Thyroid gland (tissue), 4 donors: ENCODE measurements at regions not wholly inside any gene's neighbourhood (a gene's known extent, or its start where the extent isn't known, plus 50 kb on each side); places are given as distances from the start of the nearest gene placed in this dataset.

Experiments used
- DNase-seq, 2 donors: peaks; one replicate each; pipeline ENCODE4 v3.0.0-alpha.2; 2019
- H3K27ac ChIP-seq, 3 donors: fragments of 200-600 bp; sonication (generic); 1 replicate in 2 of 3; 2 replicates in 1 of 3; pipeline ENCODE4 v1.5.1; 2016 to 2019; ENCODE audit warnings: mild to moderate bottlenecking in 1 of 3, moderate library complexity in 1 of 3
- H3K27me3 ChIP-seq: fragments of 200-600 bp; sonication (generic); one replicate; pipeline ENCODE4 v1.5.1; 2019
- H3K36me3 ChIP-seq, 2 donors: fragments of 200-600 bp; sonication (generic); one replicate each; pipeline ENCODE4 v1.5.1; 2016 to 2019
- H3K4me1 ChIP-seq, 2 donors: fragments of 200-600 bp; sonication (generic); one replicate each; pipeline ENCODE4 v1.5.1; 2017 to 2019
- H3K4me3 ChIP-seq, 3 donors: fragments of 200-600 bp; sonication (generic); replicated peaks in 1 of 3; 1 replicate in 2 of 3; 2 replicates in 1 of 3; pipeline ENCODE4 v1.5.1; 2016; ENCODE audit warnings: mild to moderate bottlenecking in 1 of 3
- H3K9me3 ChIP-seq: fragments of 200-600 bp; sonication (generic); one replicate; pipeline ENCODE4 v1.5.1; 2017
- CTCF ChIP-seq, 6 experiments: fragments of 200-600 bp in 3 of 6; fragments of 450-650 bp in 3 of 6; sonication (generic) in 3 of 6; IDR thresholded peaks; one replicate each; pipeline ENCODE4 v1.5.1; 2016 to 2019; ENCODE audit warnings: antibody characterized with exemption in 6 of 6, mild to moderate bottlenecking in 2 of 6, inconsistent platforms in 1 of 6, moderate library complexity in 1 of 6
- POLR2A ChIP-seq, 2 donors: fragments of 450-650 bp; IDR thresholded peaks; one replicate each; pipeline ENCODE4 v1.6.1; 2017; ENCODE audit warnings: antibody characterized with exemption in 2 of 2, mild to moderate bottlenecking in 2 of 2, moderate library complexity in 1 of 2
- WGBS, 2 donors: methylation state at CpG; one replicate each; pipeline ENCODE4 v1.1.5; 2017; 5-methylcytosine and 5-hydroxymethylcytosine counted together
- intact Hi-C: fragments of 100-400 bp; cut with DNase I; formaldehyde crosslinking; loops from one replicate; pipeline ENCODE4 v1.15.1; 2023

GRCh38 chr13:23960566-23961156 lies 63.4 kb upstream of the C1QTNF9B start:
- Histone ChIP-seq H3K27ac (no peak overlapping the region), H3K36me3 (no peaks in the 10 kb centered on the region), H3K4me1 (peaks cover 0 to 6% of the 10 kb centered on the region in 2 donors), H3K4me3 (no peak overlapping the region), H3K27me3 (no peaks in the 10 kb centered on the region), H3K9me3 (no peaks in the 10 kb centered on the region)
- TF ChIP-seq CTCF (IDR thresholded peaks at IDR 0.05) (peak in 5 of 6 experiments; percentile 29 to 73 (median 63)), POLR2A (IDR thresholded peaks at IDR 0.05) (no peak)
- DNase-seq, result no peak
- WGBS, 2 donors, result 84 to 86% methylated on average over 1 of the region's 1 CpG
- intact Hi-C loops, result no loop called here

GRCh38 chr13:23963184-23963931 lies 66.1 kb upstream of the C1QTNF9B start:
- intact Hi-C loops, result no loop called here
- Histone ChIP-seq H3K27ac (no peak overlapping the region), H3K36me3 (no peaks in the 10 kb centered on the region), H3K27me3 (no peaks in the 10 kb centered on the region), H3K9me3 (no peaks in the 10 kb centered on the region), H3K4me3 (no peak overlapping the region), H3K4me1 (peaks cover 0 to 8% of the 10 kb centered on the region in 2 donors)
- TF ChIP-seq POLR2A (IDR thresholded peaks at IDR 0.05) (no peak), CTCF (IDR thresholded peaks at IDR 0.05) (no peak)
- WGBS, 2 donors, result 89 to 92% methylated on average over 7 of the region's 7 CpGs
- no peak for DNase-seq

GRCh38 chr13:23963947-23964346 lies 66.6 kb upstream of the C1QTNF9B start:
- TF ChIP-seq POLR2A (IDR thresholded peaks at IDR 0.05) (no peak), CTCF (IDR thresholded peaks at IDR 0.05) (no peak)
- Histone ChIP-seq H3K27me3 (no peaks in the 10 kb centered on the region), H3K4me1 (peaks cover 0 to 8% of the 10 kb centered on the region in 2 donors), H3K27ac (no peak overlapping the region), H3K9me3 (no peaks in the 10 kb centered on the region), H3K4me3 (no peak overlapping the region), H3K36me3 (no peaks in the 10 kb centered on the region)
- WGBS, 2 donors, result 72 to 81% methylated on average over 2 of the region's 2 CpGs
- no peak for DNase-seq
- intact Hi-C loops, result no loop called here

- H3K36me3 ChIP-seq, result no peaks in the 10 kb centered on the region
- no peaks in the 10 kb centered on the region for H3K9me3 ChIP-seq
- H3K27me3 ChIP-seq, result no peaks in the 10 kb centered on the region
- no peak overlapping the region for H3K4me3 ChIP-seq
- intact Hi-C loops, result no loop called here
- H3K27ac ChIP-seq, result no peak overlapping the region
- DNase-seq, result peak; percentile 45 to 54
- peaks cover 0 to 8% of the 10 kb centered on the region in 2 donors for H3K4me1 ChIP-seq
- WGBS, 2 donors, result 46 to 65% methylated on average over 5 of the region's 5 CpGs
- TF ChIP-seq CTCF (IDR thresholded peaks at IDR 0.05) (no peak), POLR2A (IDR thresholded peaks at IDR 0.05) (no peak)
Observed at GRCh38 chr13:23965346-23965745, 68.0 kb upstream of the C1QTNF9B start.

GRCh38 chr13:23966221-23966690 lies 69.0 kb upstream of the C1QTNF9B start:
- Histone ChIP-seq H3K27ac (peak overlapping the region in 1 of 3 donors; percentile 33), H3K27me3 (no peaks in the 10 kb centered on the region), H3K9me3 (no peaks in the 10 kb centered on the region), H3K4me1 (peaks cover 0 to 8% of the 10 kb centered on the region in 2 donors), H3K36me3 (no peaks in the 10 kb centered on the region), H3K4me3 (no peak overlapping the region)
- no peak for DNase-seq
- intact Hi-C loops, result no loop called here
- no peak for TF ChIP-seq POLR2A (IDR thresholded peaks at IDR 0.05)
- no peak for TF ChIP-seq CTCF (IDR thresholded peaks at IDR 0.05)
- 78 to 92% methylated on average over 6 of the region's 6 CpGs for WGBS, 2 donors
